Neural crest cell (in vitro differentiated cells): ENCODE measurements at regions not wholly inside any gene's neighbourhood (a gene's known extent, or its start where the extent isn't known, plus 50 kb on each side); places are given as distances from the start of the nearest gene placed in this dataset.

Experiments
- DNase-seq: peaks from one replicate; pipeline ENCODE4 v3.0.0; 2021; ENCODE audit warnings: low read depth, mixed read lengths, low spot score
- H3K27ac Mint-ChIP-seq: one replicate; pipeline ENCODE4 v1.8.0; 2021; ENCODE audit warnings: mild to moderate bottlenecking, mixed read lengths; ENCODE audit not compliant: unreplicated experiment
- H3K27me3 Mint-ChIP-seq: 2 replicates; pipeline ENCODE4 v1.8.0; 2021; ENCODE audit warnings: low read depth, mild to moderate bottlenecking, mixed read lengths
- H3K36me3 Mint-ChIP-seq: 2 replicates; pipeline ENCODE4 v1.8.0; 2021; ENCODE audit warnings: low read depth, mild to moderate bottlenecking, mixed read lengths
- H3K4me1 Mint-ChIP-seq: 2 replicates; pipeline ENCODE4 v1.8.0; 2021; ENCODE audit warnings: mixed read lengths
- H3K4me3 Mint-ChIP-seq: one replicate; pipeline ENCODE4 v1.8.0; 2021; ENCODE audit warnings: mild to moderate bottlenecking, mixed read lengths
- H3K9me3 Mint-ChIP-seq: 2 replicates; pipeline ENCODE4 v1.8.0; 2021; ENCODE audit warnings: mixed read lengths
- CTCF ChIP-seq: fragments of 200-600 bp; sonication (generic); conservative IDR thresholded peaks from 2 replicates; pipeline ENCODE4 v1.5.0; 2021; ENCODE audit warnings: antibody characterized with exemption, mild to moderate bottlenecking

- Mint-ChIP-seq H3K36me3 (no peaks in the 10 kb centered on the region), H3K27ac (no peak overlapping the region), H3K4me3 (no peak overlapping the region), H3K27me3 (peaks cover 22% of the 10 kb centered on the region), H3K4me1 (no peaks in the 10 kb centered on the region), H3K9me3 (peaks cover 2% of the 10 kb centered on the region)
- DNase-seq: no peak
- no peak for TF ChIP-seq CTCF
These were observed 116.0 kb upstream of the PFKP start for GRCh38 chr10:2951235-2951835.

GRCh38 chr10:2950546-2950945 is 116.8 kb upstream of the PFKP start:
- Mint-ChIP-seq H3K4me1 (no peaks in the 10 kb centered on the region), H3K27ac (no peak overlapping the region), H3K27me3 (peaks cover 22% of the 10 kb centered on the region), H3K9me3 (peaks cover 2% of the 10 kb centered on the region), H3K4me3 (no peak overlapping the region), H3K36me3 (no peaks in the 10 kb centered on the region)
- no peak for TF ChIP-seq CTCF
- no peak for DNase-seq

GRCh38 chr10:2949948-2950354 is 117.4 kb upstream of the PFKP start:
- H3K27ac Mint-ChIP-seq: no peak overlapping the region
- H3K36me3 Mint-ChIP-seq: no peaks in the 10 kb centered on the region
- no peak for TF ChIP-seq CTCF
- H3K9me3 Mint-ChIP-seq: no peaks in the 10 kb centered on the region
- H3K27me3 Mint-ChIP-seq: peaks cover 19% of the 10 kb centered on the region
- no peak for DNase-seq
- no peaks in the 10 kb centered on the region for H3K4me1 Mint-ChIP-seq
- H3K4me3 Mint-ChIP-seq: no peak overlapping the region

- no peak overlapping the region for H3K27ac Mint-ChIP-seq
- no peaks in the 10 kb centered on the region for H3K36me3 Mint-ChIP-seq
- peaks cover 15% of the 10 kb centered on the region for H3K27me3 Mint-ChIP-seq
- H3K4me3 Mint-ChIP-seq: no peak overlapping the region
- DNase-seq: no peak
- no peaks in the 10 kb centered on the region for H3K9me3 Mint-ChIP-seq
- H3K4me1 Mint-ChIP-seq: no peaks in the 10 kb centered on the region
- TF ChIP-seq CTCF: no peak
These were observed 118.0 kb upstream of the PFKP start for GRCh38 chr10:2949221-2949947.

- no peak overlapping the region for H3K27ac Mint-ChIP-seq
- H3K36me3 Mint-ChIP-seq: no peaks in the 10 kb centered on the region
These were observed 119.1 kb upstream of the PFKP start for GRCh38 chr10:2948127-2948854.

More at GRCh38 chr10:2948127-2948854, 119.1 kb upstream of the PFKP start:
- no peak for DNase-seq
- no peak overlapping the region for H3K4me3 Mint-ChIP-seq
- no peaks in the 10 kb centered on the region for H3K9me3 Mint-ChIP-seq
- H3K4me1 Mint-ChIP-seq: no peaks in the 10 kb centered on the region
- H3K27me3 Mint-ChIP-seq: peaks cover 10% of the 10 kb centered on the region
- TF ChIP-seq CTCF: no peak
